CD4-positive, alpha-beta T cell treated with Interleukin-4 for 4 hours (primary cell): ENCODE measurements at regions not wholly inside any gene's neighbourhood (a gene's known extent, or its start where the extent isn't known, plus 50 kb on each side); places are given as distances from the start of the nearest gene placed in this dataset.

Experiments used
- DNase-seq: peaks from one replicate; pipeline ENCODE4 v3.0.0-alpha.2; 2020

DNA sequence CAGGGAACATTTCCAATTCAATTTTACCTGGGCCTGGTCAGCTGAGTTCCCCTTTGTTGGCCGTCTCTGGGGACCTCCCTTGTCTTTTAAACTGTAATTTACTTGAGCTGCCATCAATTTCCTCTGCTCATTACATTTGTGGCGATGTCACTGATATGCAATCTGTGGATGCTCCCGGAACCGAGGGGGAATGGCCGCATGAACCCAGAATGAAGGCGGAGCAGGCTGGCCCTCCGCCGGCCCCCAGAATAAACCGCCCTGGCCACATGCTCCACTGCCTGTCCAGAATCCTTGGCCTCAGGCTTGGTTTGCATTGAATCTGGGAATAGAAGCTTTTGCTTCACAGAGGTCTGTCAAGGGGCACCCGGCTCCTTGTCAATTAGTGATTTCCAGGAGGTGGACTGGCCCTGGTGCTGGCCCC lies 276.8 kb downstream of the TEX29 start:
- no peak for DNase-seq

- DNase-seq: no peak
Observed at GRCh38 chr13:111597618-111598017, 277.2 kb downstream of the TEX29 start.

- DNase-seq: no peak
Observed at GRCh38 chr13:111598747-111599146, 278.3 kb downstream of the TEX29 start.

GRCh38 chr13:111599791-111600190 lies 279.3 kb downstream of the TEX29 start:
- DNase-seq: no peak

DNA sequence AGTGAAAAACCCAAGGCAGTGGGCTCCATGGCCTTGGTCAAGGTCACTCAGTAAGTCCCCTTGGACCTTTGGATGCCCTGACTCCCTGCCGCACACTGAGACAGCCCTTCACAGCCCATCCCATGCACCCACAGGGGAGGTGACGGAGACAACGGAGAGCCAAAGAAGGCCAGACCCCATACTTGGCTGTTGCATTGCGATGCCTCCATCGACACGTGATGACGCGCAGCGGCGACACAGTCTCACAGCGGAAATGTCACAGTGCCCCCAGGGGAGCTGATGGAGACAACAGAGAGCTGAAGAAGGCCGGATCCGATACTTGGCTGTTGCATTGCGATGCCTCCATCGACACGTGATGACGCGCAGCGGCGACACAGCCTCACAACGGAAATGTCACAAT lies 282.4 kb downstream of the TEX29 start:
- no peak for DNase-seq

DNA sequence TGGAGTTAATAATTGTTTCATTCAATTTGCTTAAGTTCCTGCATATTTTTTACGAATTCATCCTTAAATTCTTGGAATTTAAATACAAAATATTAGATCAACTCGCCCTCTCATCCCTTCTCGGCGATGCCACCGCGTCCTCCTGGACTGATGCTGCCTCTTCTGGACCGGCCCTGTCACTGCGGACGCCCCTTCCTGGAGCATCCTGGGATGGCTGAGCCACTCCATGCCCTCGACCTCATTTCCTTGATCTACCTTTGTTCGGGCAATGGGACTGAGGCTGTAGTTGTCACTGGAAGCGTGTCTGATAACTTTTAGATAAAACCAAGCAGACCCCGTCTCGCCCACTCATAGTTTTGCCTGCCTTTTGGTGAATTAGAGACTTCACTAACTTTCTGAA lies 283.7 kb downstream of the TEX29 start:
- DNase-seq: no peak

- no peak for DNase-seq
Observed at GRCh38 chr13:111608556-111608955, 288.1 kb downstream of the TEX29 start.

DNA sequence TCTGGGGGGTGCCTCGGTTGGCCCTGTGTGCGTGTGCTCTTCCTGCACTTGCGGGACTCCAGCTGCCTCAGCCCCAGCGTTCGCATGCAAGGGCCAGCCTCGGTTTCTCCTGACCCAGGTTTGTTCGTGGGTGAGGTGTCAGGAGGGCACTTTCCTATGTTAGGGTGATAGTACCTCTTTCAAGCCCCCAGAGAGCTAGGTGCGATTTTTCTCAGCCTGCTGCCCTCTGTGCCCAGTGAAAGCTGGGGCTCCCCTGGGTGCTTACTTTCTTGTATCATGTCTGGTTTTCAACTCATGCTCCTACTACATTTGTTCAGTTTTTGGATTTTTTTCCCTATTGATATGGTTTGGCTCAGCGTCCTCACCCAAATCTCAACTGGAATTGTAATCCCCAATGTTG lies 289.2 kb downstream of the TEX29 start:
- DNase-seq: no peak

- DNase-seq: no peak
Observed at GRCh38 chr13:111610081-111610480, 289.6 kb downstream of the TEX29 start.

GRCh38 chr13:111610879-111611278 lies 290.4 kb downstream of the TEX29 start:
- no peak for DNase-seq

DNA sequence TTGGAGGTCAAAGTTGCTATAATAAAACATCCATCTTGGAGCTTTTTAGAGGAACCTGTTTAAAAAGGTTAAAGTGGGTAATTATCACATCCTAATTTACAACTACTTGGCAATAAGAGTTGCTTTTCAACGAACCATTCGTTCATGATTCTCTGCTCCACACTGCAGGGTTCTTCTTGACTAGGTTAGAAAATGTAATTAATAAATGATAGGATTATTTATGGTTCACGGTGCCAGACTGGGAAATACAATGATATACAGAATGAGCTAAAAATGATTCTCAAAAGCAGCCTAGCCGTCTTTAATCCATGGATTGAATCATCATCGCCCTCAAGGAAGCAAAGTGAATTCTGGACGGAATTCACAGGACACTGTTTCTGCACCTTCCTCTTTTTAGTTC lies 291.2 kb downstream of the TEX29 start:
- DNase-seq: no peak

GRCh38 chr13:111612886-111613285 lies 292.4 kb downstream of the TEX29 start:
- DNase-seq: no peak

GRCh38 chr13:111614009-111614408 lies 293.6 kb downstream of the TEX29 start:
- DNase-seq: no peak

GRCh38 chr13:111614613-111615012 lies 294.2 kb downstream of the TEX29 start:
- no peak for DNase-seq

GRCh38 chr13:111616203-111616602 lies 295.8 kb downstream of the TEX29 start:
- no peak for DNase-seq

DNA sequence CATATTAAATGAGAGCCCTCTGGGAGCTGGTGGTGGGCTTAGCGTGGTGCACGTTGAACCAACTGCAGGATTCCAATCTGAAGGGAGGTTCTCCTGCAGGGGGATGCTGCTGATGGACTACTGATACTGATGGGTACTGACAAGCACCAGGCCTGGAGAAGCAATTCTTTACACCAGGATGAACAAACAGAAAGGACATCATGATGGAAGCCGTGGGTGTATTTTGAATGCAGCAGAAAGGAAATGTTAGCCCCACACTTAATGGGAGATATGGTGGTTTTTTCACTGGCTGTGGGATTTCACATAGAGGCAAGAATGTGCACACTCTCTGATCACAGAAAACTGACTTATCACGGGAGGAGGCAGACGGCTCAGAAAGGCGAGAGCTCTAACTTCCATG lies 299.7 kb downstream of the TEX29 start:
- DNase-seq: no peak

GRCh38 chr13:111620586-111620985 lies 300.1 kb downstream of the TEX29 start:
- no peak for DNase-seq

- no peak for DNase-seq
Observed at GRCh38 chr13:111621164-111621563, 300.7 kb downstream of the TEX29 start.

- DNase-seq: no peak
Observed at GRCh38 chr13:111622051-111622531, 301.6 kb downstream of the TEX29 start.

GRCh38 chr13:111623208-111623607 lies 302.8 kb downstream of the TEX29 start:
- no peak for DNase-seq

DNA sequence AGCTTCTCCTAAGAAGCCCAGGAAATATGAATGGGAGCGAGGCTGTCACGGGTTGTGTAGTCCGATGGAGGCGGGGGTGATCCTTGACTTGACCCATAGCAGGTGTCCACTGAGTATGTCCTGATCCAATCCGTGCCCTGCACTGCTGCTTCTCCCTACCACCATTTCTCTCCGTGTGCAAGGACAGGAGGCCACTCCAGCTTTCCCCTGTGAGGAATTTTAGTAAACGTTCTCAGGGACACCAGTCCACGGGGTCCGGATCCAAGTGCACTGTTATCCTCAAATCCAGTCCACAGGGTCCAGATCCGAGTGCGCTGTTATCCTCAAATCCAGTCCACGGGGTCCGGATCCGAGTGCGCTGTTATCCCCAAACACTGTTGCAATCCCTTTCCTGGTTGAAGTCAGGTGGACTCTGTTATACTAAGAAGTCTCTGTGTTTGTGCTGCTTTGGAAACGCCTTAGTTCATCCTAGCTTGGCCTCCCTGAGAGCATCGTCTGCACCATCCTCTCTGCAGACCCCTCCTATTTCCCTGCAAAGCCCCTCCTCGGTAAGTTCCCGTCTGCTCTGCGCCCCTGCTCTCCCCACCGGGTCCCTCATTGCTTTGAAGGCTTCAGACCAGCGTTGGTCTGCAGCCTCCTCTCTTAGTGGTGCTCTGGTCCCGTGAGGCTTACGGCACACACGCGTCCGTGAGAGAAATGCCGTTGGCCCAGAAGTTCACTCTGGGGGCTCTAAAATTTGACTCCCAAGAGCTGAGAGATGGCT lies 303.5 kb downstream of the TEX29 start:
- DNase-seq: no peak

DNA sequence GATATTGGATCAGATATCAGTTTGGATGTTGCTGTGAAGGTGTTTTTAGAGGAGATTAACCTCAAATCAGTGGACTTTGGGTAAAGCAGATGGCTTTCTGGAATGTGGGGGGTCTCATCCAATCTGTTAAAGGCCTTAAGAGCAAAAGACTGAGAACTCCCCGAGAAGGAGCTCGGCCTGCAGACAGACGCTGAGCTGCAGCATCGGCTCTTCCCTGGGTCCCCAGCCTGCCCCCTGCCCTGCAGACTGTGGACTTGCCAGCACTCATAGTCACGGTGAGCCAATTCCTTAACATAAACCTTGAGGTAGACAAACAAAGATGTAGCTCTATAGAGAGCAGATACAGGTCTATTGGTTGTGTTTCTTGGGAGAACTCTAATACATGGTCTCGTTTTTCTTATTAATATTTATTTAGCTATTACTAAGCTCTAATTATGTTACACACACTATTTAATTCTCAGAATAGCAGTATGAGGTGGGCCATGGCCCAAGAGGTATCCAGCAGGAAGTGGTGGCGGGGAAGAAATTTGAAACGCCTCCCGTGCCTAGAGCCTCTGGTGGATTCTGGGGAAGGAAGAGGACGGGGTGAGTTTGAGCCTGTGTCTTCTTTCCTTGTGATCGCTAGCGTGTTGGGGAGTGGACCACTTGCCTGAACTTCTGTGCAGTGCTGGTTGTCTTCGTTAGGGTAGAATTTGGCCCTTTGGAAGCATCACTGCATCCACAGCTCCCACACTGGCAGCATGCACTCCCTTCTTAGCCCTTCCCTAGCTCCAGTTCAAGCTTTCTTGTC lies 305.3 kb downstream of the TEX29 start:
- no peak for DNase-seq

- no peak for DNase-seq
Observed at GRCh38 chr13:111626371-111627305, 306.2 kb downstream of the TEX29 start.
